HG02938 (cell line): ENCODE measurements at regions not wholly inside any gene's neighbourhood (a gene's known extent, or its start where the extent isn't known, plus 50 kb on each side); places are given as distances from the start of the nearest gene placed in this dataset.

ENCODE experiments used
- ATAC-seq: cut with Tn5 transposase; IDR thresholded peaks from one replicate; pipeline ENCODE4 v1.9.1; 2021; ENCODE audit warnings: mild to moderate bottlenecking, moderate library complexity; ENCODE audit not compliant: unreplicated experiment

DNA sequence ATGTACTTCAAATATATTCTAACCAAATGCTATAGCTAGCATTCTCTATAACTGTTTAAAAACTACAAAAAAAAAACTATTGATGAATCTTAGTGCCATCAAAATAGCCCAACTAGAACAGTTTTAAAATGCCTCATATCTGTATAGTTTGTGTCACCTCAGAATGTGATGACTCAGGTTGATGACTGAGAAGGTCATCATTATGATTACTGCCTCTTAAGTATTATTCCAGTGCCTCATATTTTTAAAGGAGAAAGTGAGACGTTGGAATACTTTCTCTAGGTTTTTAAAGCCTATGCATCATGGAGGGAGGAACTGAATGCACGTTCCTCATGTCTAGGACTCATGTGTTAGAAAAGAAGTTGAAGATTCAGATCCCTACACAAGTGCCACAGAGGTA lies 88.2 kb downstream of the TMA16 start:
- no peak for ATAC-seq

DNA sequence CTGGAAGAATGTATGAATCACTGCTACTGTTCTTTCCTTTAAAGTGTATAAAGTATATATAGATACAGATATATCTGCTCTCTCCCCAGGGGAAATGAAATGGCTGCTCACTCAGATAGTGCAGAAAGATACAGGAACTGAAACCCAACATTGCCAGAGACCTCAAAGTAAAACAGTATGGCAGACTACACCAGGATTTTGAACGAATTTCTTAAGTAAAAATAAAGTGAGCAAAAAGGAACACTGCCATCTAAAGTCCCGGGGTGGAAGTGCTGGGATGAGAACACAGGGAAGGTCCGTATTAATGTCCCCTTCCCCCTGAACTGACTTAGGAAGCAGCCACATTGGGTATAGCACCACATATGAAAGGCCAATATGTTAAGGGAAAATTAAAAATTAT lies 93.4 kb downstream of the TMA16 start:
- peak; percentile 58 for ATAC-seq

DNA sequence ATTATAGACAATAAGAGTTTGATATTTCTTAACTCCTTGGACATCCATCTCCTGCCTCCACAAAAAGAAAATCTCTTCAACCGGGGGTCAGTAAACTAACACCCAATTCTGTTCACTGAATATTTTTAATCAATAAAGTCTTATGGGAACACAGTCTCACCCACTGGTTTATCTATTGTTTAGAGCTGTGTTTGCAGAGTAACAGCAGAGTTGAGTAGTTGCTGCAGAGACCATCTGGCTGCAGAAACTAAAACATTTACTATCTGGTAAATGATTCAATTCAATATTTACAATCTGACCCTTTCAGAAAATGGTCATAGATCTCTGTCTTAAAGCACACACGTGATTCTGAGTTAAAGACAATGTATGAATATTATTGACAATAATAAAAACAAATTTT lies 94.0 kb downstream of the TMA16 start:
- ATAC-seq, result no peak

DNA sequence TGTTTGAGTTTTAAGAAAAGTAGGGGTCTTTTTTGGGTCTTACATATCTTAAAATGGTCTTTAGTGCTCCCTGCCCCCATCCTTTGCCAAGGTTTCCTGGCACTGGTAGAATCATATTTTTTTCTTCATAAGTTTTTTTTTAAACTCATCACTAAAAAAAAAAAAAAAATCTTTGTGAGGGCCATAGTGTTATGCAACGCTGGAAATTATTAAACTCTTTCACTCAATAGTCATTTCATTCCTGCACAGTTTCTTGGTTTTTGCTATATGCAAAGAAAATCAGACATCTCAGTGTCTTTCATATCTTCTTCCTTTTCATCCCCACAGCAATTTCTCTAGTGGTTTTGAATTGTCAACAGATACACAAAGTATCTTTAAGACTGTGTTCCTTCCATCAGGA lies 95.6 kb downstream of the TMA16 start:
- peak; percentile 25 for ATAC-seq

DNA sequence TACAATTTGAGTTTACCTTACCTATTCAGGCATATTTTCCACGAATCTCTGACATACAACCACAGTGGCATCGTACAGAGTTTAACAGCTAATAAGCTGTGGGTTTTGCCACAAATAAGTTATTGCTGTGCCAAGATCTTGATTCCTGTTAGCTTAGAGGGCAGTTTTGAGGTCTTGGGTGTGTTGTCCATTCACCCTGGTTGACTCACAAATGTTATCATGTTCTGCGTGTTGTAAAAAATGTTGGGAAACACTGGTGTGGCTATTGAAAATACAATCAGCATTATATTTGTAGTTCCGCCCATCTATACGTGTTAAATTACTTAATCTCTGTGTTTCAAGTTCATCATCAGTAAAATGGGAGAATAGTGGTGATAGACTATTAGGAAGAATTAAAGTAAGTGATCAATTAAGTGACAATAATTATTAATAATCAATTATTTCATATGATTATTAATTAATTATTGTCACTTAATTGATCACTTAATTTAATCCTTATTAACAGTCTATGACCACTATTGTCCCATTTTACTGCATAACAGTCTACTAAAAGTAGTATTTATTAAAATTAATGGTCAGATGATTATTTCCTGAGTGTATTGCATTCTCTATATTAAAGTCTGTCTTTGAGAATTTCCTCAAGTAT lies 96.3 kb downstream of the TMA16 start:
- ATAC-seq, result no peak

DNA sequence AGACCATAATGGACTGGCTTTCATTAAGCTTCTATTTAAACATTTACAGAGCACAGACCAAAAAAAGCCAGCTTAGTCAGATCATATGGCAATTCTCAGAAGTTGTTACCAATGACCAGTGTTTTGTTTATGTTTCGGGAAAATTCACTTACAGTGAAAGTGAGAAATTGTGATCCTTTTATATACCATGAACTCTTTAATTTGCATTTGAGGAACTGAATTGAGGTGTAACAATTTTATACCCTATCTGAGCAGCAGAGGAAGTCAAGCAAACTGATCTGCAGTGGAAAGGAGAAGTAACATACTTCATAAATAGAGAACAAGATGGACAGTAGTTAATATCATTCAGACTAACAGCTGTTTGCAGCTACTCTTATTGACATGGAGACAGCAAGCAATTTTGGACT lies 97.1 kb downstream of the TMA16 start:
- ATAC-seq, result peak; percentile 84

DNA sequence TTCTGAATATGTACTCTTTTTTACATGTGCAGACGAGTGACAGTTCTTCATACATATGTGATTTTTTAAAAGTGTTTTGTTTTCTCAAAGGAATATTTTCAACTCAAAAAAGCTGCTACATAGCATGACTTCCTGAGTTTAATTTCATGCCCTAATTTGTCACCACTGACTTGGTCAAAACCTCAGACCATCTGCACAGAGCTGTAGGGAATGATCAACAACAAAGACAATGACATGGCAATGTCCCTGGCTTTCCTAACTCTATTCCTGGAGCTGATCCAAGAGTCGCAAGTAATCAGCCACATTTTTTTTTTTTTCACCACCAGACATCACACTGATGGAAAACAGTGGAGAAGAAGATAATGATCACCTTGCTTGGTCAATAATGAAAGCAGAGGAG lies 97.7 kb downstream of the TMA16 start:
- no peak for ATAC-seq

DNA sequence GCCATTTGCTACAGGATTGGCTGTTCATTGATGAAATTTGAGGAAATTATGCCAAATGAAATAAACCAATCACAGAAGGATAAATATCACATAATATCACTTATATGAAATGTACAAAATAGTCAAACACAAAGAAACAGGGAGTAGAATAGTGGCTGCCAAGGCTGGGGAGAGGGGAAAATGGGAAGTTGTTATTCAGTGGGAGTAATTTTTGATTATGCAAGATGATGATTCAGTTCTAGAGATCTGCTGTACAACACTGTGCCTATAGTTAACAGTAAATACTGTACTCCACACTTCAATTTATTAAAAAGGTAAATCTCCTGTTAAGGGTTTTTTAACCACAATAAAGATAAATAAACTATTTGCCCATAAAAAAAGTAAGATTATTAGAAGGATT lies 101.1 kb downstream of the TMA16 start:
- no peak for ATAC-seq

DNA sequence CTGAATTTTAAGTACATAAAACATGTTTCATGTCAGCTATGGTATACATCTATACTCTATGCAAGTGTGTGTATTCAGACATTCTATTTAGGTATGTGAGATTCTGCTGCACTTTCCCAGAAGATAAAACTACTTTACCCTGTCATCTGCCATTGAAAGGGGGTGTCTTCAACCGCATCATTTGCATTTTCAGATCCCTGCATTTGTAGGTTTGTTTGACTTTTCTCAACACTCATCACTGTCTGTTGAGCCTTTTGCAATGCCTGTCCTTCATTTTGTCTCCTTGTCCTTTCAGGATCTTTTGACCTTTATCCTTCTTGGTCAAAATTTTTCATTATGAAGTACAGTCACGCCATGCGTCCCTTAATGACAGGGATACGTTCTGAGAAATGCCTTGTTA lies 103.5 kb downstream of the TMA16 start:
- peak; percentile 50 for ATAC-seq

DNA sequence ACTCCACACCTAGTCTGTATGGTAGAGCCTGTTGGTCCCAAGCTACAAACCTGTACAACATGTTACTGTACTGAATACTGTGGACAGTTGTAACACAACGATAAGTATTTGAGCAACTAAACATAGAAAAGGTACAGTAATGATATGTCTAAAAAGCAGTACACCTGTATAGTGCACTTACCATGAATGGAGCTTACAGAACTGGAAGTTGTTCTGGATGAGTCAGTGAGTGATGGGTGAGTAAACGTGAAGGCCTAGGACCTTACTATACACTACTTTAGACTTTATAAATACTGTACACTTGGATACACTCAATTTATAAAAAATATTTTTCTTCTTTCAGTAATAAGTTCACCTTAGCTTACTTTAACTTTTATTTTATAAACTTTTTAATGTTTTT lies 104.0 kb downstream of the TMA16 start:
- peak; percentile 25 for ATAC-seq

DNA sequence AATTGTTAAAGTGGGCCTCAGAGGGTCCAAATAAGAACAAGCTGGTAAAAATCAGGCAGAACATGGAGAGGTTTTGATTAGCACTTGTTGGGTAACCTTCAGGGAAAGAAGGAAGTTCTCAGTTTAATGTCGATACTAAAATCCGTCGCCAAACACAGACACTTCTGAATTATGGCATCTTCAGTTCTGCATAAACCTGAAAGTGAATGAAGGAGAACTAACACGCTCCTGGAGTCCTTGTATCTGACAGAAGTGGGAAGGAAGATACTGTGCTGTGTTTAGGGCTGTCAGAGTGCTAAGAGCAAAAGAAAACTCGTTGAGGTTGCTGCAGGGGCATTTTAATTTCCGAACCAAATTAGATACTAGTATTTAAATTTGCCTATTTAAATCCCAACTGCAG lies 106.2 kb downstream of the TMA16 start:
- ATAC-seq, result no peak

DNA sequence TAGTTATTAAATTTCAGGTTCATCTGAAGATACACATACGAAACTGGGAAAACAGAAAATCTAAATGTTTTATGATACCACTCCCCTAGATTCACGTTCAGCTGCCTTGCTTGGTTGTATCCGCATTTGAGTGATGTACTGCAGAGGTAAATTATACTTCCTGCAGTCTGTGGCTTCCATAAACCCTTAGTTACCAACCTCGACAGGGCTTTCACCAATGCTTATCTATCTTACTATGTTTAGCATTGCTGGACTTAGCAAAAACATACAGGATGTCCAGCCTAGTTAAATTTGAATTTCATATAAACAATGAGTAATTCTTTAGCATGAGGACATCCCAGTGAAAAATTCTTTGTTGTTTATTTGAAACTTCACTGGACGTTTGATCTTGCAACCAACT lies 108.8 kb downstream of the TMA16 start:
- peak; percentile 36 for ATAC-seq

DNA sequence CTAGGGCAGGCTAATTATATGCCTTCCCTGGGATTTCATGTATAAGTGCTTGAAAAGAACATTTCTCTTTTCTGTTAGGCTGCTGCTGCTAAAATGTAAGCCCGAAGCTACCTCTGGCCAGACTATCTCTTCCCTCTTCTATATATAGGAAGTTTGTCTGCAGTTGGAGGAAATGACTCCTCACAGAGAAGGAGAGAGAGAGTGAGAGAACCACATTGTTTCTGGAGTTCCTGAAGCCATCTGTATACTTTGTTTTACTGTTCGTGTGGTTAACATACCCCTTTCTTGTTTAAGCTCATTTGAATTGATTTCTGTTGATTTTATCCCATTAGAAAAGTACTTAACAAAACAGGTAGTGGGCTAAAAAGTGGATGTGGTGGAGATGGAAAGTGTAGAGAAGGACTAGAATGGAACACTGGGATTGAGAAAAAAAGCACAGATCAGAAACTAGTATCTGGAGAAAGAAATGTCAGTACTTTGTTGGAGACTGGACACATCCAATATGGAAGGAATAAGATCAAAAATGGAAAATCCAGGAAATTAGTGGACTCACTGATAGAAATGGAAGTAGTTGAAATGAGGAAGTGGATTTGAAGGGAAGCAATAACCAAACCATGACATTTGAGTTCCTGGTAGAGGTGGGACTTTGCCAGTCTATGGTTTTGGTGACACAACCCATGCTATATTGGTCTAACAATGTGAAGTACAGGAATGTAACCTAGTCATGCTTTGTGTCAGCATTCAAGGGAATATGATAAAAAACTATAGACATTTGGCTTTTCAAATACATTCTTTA lies 112.6 kb downstream of the TMA16 start:
- ATAC-seq, result no peak

DNA sequence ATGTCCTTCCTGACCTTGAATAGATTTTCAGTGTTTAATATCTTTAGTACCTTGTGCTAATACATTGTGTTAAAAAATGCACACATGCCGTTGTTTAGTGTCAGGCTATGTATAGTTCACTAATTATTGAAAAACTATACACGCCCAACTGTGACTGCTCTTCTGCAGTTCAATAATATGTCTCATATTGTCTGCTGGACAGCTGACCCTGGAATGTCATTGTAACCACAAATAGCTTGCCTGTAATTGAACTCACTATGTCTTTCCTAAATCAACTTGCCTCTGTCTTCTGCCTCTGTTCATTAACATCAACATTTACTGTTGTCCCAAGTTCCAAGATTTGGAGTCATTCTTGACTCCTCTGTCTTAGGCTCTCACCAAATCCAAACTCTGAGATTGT lies 114.5 kb downstream of the TMA16 start:
- ATAC-seq, result no peak

DNA sequence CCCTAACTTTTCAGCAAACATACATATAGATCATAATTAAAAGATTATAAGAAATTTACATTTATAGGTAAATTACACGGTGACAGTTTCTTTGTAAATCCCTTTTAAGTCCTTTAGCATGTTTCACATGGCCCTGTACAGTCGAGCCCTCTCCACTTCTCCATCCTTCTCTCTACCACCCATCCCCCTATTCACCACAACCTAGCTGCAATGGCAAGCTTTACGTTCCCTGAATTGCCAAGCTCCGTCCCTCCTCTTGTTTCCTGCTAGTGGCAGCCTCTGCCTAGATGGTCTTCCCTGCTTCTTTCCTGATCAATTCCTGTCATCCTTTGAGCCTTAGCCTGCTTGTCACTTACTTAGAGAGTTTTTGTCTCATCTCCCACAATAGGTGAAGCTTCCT lies 116.2 kb downstream of the TMA16 start:
- no peak for ATAC-seq

DNA sequence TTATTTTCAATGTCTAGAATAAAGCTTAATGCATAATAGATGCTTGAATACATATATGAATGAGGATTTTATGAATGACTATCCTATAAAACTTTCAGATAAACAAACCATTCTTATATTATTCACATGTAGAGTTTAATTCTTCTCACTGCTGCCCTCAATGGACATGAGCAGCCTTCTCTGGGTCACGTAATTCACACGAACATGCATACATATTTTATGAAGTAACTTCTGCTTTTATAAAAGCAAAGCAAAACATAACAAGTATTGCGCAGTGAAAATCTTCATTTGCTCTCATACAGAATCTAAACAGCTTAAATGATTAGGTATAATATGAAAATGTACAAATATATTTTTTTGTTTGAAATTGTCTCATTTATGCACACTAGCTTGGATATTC lies 116.7 kb downstream of the TMA16 start:
- no peak for ATAC-seq

DNA sequence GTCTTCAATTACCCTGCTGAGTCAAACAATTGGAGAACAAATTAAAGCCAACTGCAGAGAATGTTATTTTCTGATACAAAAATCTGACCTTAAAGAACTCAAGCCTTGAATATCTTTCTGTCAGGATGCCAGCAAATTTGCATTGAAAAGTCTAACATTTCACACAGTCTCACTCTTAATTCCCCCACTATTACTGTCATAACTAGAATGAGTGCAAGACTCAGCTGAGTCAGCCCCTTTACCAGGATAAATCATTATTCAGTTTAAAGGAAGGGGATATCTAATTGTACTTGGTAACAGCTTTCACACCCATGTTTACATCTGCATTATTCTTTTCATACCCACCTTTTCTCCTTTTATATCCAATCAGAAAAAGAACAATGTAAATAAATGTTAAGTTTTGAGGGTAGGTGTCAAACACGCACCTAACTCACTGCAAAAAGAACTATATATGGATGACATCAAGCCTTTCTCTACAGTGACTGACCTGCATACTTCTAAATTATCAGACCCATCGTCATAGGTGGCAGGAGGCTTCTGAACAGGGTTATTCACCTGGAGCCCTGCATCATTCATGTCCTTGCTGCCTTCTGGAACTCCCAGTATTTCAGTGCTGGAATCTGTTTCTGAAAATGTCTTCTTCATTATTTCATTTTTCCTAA lies 117.4 kb downstream of the TMA16 start:
- peak; percentile 74 for ATAC-seq

DNA sequence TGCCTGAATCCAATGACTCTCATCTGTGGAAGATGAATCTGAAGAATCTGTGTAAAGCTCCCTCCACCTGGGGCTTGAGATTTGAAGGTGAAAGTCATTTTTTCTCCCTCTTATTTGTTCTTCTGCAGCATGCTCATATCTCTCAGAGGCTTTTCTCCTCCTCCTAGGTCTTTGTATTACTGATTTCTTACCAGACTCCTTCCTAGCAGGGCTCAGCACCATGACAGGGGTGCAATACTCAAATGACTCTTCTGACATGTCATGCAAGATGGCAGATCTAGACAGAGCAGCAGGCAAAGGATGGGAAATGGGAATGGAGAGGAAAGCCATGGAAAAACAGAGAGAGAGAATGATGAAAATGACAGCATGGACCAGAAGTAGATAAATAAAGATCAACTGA lies 118.3 kb downstream of the TMA16 start:
- ATAC-seq, result no peak

DNA sequence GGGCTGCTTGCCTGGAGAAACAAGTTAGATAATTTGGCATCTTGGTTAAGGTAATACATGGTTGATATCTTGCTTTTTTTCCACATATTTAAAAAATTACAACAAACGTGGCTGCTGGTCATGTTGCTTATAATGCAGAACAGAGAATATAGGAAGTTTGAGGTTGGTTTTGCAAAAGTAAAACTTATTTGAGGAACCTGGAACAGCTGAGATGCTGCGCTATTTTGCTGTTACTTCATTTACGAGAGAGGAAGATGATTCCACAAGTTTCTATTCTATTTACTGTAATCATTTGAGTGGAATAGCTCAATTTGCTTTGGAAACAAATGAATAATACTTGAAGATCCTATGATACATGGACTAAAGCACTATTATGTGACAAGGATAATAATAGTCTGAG lies 118.9 kb downstream of the TMA16 start:
- ATAC-seq, result no peak

DNA sequence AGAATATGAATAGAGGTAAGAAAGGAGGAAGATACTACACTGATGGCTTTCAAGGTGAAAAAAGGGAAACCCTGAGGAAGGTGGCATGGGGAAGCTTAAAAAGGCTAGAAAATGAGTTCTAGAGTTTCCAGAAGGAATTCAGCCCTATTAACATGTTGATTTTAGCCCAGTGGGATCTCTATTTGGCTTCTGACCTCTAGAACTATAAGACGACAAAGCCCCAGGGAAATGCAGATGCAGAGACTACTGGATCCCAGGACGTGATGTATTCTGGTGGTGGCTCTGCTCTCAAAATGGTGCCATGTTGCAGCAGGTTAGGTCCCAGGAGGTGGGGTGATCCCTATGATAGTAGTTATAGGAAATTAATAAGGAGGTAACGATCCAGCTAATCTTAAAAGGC lies 120.4 kb downstream of the TMA16 start:
- ATAC-seq, result no peak

DNA sequence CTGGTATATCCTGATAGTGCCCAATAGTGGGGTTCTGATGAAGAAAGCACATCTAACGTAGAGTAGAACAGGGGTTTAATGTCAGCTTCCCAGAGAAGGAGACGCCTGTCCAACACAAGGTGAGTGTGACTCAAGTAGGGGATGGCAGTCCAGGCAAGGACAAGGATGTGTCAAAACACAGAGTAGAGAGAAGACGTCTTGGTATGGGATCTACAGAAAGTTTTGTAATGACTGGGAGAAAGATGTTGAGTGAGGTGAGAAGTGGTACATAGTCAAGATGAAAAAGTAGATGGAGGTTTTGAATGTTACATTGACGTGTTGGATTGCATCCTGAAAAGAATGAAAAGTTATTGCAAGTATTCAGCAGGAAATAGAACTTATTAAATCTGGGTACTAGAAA lies 124.4 kb downstream of the TMA16 start:
- no peak for ATAC-seq

DNA sequence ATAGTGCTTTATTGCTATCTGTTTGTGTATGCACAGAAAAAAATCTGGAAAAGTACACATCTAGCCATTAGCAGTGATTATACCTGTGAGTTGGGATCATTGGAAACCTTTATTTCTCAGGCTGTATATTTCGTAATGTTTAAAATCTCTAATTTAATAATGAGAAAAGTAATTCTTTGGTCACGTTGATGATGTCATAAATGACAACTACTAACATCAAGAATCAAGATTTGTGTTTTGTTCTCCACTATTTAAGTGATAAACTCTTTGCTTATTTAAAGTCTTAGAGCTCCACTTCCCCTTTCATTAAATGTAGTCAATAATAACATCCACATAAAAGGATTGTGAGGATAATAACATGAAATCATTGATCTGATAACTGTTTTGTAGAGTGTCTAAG lies 126.2 kb downstream of the TMA16 start:
- no peak for ATAC-seq
